Stomach (tissue), 4 donors: ENCODE measurements at regions not wholly inside any gene's neighbourhood (a gene's known extent, or its start where the extent isn't known, plus 50 kb on each side); places are given as distances from the start of the nearest gene placed in this dataset.
"Not testable (repeated sequence)": the region's sequence is repeated elsewhere in the genome, so short reads cannot be mapped to it uniquely, and the experiment has no call there.

Experiments
- POLR2A ChIP-seq, 4 donors: fragments of 450-650 bp; IDR thresholded peaks; one replicate each; pipeline ENCODE4 v1.6.1; 2016; ENCODE audit warnings: antibody characterized with exemption in 4 of 4, control low read depth in 2 of 4, mild to moderate bottlenecking in 1 of 4, moderate library complexity in 1 of 4
- POLR2AphosphoS5 ChIP-seq, 3 donors: sonication (generic); formaldehyde crosslinking; IDR thresholded peaks; one replicate each; pipeline ENCODE4 v1.6.1; 2016; ENCODE audit warnings: antibody characterized with exemption in 3 of 3
- TF ChIP-seq, protein P1 (sequence below), 7 experiments: fragments of 450-650 bp in 4 of 7; fragments of 200-600 bp in 3 of 7; sonication (generic) in 3 of 7; IDR thresholded peaks; one replicate each; pipeline ENCODE4 v1.5.1; 2016 to 2019; ENCODE audit warnings: antibody characterized with exemption in 7 of 7, control low read depth in 2 of 7, mild to moderate bottlenecking in 1 of 7

DNA sequence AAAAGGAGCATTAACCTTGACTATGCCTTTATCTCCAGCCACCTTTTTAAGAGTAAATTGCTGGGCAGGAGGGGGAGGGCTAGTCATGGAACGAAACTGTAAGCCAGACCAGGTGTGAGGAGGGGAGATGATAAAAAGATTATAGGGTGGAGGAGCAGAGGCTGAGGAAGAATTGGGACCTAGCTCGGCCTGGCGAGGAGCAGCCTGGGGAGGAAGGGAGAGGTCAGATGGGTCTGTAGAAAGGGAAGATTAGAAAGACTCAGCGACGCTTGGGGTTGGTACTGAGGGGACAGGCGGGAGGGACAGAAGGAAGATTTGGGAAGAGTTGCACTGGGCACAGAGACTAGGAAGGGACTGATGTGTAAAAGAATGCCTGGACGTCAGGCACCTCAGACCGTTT is 58.4 kb upstream of the BMP2K start:
- TF ChIP-seq, protein P1, sequence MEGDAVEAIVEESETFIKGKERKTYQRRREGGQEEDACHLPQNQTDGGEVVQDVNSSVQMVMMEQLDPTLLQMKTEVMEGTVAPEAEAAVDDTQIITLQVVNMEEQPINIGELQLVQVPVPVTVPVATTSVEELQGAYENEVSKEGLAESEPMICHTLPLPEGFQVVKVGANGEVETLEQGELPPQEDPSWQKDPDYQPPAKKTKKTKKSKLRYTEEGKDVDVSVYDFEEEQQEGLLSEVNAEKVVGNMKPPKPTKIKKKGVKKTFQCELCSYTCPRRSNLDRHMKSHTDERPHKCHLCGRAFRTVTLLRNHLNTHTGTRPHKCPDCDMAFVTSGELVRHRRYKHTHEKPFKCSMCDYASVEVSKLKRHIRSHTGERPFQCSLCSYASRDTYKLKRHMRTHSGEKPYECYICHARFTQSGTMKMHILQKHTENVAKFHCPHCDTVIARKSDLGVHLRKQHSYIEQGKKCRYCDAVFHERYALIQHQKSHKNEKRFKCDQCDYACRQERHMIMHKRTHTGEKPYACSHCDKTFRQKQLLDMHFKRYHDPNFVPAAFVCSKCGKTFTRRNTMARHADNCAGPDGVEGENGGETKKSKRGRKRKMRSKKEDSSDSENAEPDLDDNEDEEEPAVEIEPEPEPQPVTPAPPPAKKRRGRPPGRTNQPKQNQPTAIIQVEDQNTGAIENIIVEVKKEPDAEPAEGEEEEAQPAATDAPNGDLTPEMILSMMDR (IDR thresholded peaks at IDR 0.05) = not testable (repeated sequence)
- TF ChIP-seq POLR2A, POLR2AphosphoS5 (IDR thresholded peaks at IDR 0.05): not testable (repeated sequence)
